GM12874 (cell line): ENCODE measurements at regions not wholly inside any gene's neighbourhood (a gene's known extent, or its start where the extent isn't known, plus 50 kb on each side); places are given as distances from the start of the nearest gene placed in this dataset.

Experiments
- CTCF ChIP-seq: IDR thresholded peaks from 2 replicates; pipeline ENCODE4 v1.5.1; 2011; ENCODE audit warnings: low read depth, mild to moderate bottlenecking, control low read depth, low read length, moderate library complexity; ENCODE audit not compliant: insufficient read depth

DNA sequence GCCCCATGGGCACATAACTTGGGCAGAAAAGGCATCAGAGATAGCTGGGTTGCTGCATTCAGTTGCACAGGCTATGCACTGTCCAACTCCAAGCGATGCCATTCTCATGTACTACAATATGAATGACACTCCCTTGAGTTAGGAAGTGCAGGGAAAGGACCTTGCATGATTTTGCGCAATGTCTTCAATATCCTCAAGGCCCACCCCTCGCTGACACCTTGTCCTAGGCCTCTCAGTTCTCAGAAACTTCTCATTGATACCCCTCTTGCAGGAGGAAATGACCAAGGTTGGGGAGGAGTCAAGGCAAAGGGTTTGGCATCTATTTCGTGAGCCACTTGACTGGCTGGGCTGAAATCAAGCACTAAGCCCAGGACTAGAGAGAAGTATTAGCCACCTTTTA is 70.4 kb downstream of the ARL6IP4 start:
- TF ChIP-seq CTCF, result no peak

GRCh38 chr12:123050331-123050831 is 69.9 kb downstream of the ARL6IP4 start:
- no peak for TF ChIP-seq CTCF

GRCh38 chr12:123049398-123050240 is 69.1 kb downstream of the ARL6IP4 start:
- TF ChIP-seq CTCF, result no peak

- TF ChIP-seq CTCF, result no peak
Observed at GRCh38 chr12:123047289-123047688, 66.8 kb downstream of the ARL6IP4 start.

GRCh38 chr12:123046431-123046830 is 66.0 kb downstream of the ARL6IP4 start:
- no peak for TF ChIP-seq CTCF

GRCh38 chr12:123045678-123046077 is 65.2 kb downstream of the ARL6IP4 start:
- TF ChIP-seq CTCF, result no peak

DNA sequence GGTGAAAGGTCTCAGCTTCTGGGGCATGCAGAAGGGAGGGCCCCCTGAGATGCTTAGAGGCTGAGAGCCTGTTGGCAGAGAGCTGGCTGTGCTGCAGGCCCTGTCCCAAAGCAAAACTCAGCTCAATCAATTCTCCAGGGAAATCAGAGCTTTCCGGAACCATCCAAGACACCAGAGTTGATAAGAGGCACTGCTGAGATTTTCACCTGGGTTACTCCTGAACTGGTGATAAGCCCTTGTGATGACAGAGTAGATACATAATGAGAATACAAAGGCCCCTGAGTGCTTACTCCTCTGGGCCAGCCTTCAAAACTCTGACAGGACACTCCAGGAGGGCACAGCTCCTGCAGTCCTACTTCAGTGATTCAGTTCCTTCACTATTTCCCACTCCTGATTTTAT is 63.9 kb downstream of the ARL6IP4 start:
- no peak for TF ChIP-seq CTCF
